Liver (tissue), 8 donors: ENCODE measurements at regions not wholly inside any gene's neighbourhood (a gene's known extent, or its start where the extent isn't known, plus 50 kb on each side); places are given as distances from the start of the nearest gene placed in this dataset.

Experiments used
- DNase-seq: peaks from one replicate; pipeline ENCODE4 v3.0.0-alpha.2; 2017; ENCODE audit warnings: low spot score
- H3K27ac ChIP-seq, 2 donors: one replicate each; pipeline ENCODE4 v1.7.0; 2013; ENCODE audit warnings: inconsistent platforms in 2 of 2, low read length in 2 of 2, control low read depth in 1 of 2, low read depth in 1 of 2, mild to moderate bottlenecking in 1 of 2
- H3K27me3 ChIP-seq, 4 donors: one replicate each; pipeline versions ENCODE4 v1.6.1 to v1.7.0; 2013; ENCODE audit warnings: low read length in 3 of 4, inconsistent platforms in 1 of 4, mild to moderate bottlenecking in 1 of 4, moderate library complexity in 1 of 4; ENCODE audit not compliant: control insufficient read depth in 4 of 4, insufficient read depth in 4 of 4
- H3K36me3 ChIP-seq, 4 donors: one replicate each; pipeline versions ENCODE4 v1.6.1 to v1.7.0; 2013; ENCODE audit warnings: low read length in 3 of 4, mild to moderate bottlenecking in 3 of 4, low read depth in 1 of 4, moderate library complexity in 1 of 4; ENCODE audit not compliant: control insufficient read depth in 4 of 4, insufficient read depth in 3 of 4
- H3K4me1 ChIP-seq, 4 donors: one replicate each; pipeline versions ENCODE4 v1.6.1 to v1.7.0; 2013; ENCODE audit warnings: low read length in 3 of 4, mild to moderate bottlenecking in 3 of 4, moderate library complexity in 1 of 4; ENCODE audit not compliant: control insufficient read depth in 4 of 4, insufficient read depth in 4 of 4
- H3K4me3 ChIP-seq, 3 donors: one replicate each; pipeline versions ENCODE4 v1.6.1 to v1.7.0; 2013; ENCODE audit warnings: low read length in 3 of 3, control low read depth in 1 of 3, low read depth in 1 of 3, mild to moderate bottlenecking in 1 of 3
- H3K9ac ChIP-seq, 2 donors: one replicate each; pipeline ENCODE4 v1.7.0; 2013; ENCODE audit warnings: low read length in 2 of 2, mild to moderate bottlenecking in 2 of 2, moderate library complexity in 2 of 2, control low read depth in 1 of 2, low read depth in 1 of 2
- H3K9me3 ChIP-seq, 4 donors: one replicate each; pipeline versions ENCODE4 v1.6.1 to v1.7.0; 2013; ENCODE audit warnings: low read length in 3 of 4; ENCODE audit not compliant: control insufficient read depth in 4 of 4
- ATF3 ChIP-seq: IDR thresholded peaks from 2 replicates; pipeline ENCODE4 v1.6.1; 2016; ENCODE audit warnings: antibody characterized with exemption
- CTCF ChIP-seq: fragments of 150-350 bp; IDR thresholded peaks from 2 replicates; pipeline ENCODE4 v1.5.1; 2017; ENCODE audit warnings: improper control_type of control experiment, low read depth, low read length; ENCODE audit not compliant: missing input control
- EGR1 ChIP-seq, 2 donors: IDR thresholded peaks; 2 replicates each; pipeline ENCODE4 v1.6.1; 2016 to 2018; ENCODE audit warnings: antibody characterized with exemption in 2 of 2, low read depth in 2 of 2
- FOXA1 ChIP-seq: IDR thresholded peaks from 2 replicates; pipeline ENCODE4 v1.6.1; 2016; ENCODE audit warnings: antibody characterized with exemption
- FOXA2 ChIP-seq: IDR thresholded peaks from 2 replicates; pipeline ENCODE4 v1.6.1; 2016; ENCODE audit warnings: antibody characterized with exemption
- GABPA ChIP-seq, 2 donors: IDR thresholded peaks in 1 of 2; conservative IDR thresholded peaks in 1 of 2; 2 replicates each; pipeline ENCODE4 v1.6.1; 2016; ENCODE audit warnings: antibody characterized with exemption in 2 of 2, mild to moderate bottlenecking in 1 of 2, moderate library complexity in 1 of 2
- HNF4A ChIP-seq, 2 donors: conservative IDR thresholded peaks; 2 replicates each; pipeline ENCODE4 v1.6.1; 2016; ENCODE audit warnings: antibody characterized with exemption in 2 of 2, mild to moderate bottlenecking in 2 of 2
- HNF4G ChIP-seq: IDR thresholded peaks from 2 replicates; pipeline ENCODE4 v1.6.1; 2016; ENCODE audit warnings: antibody characterized with exemption
- JUND ChIP-seq, 2 donors: IDR thresholded peaks; 2 replicates each; pipeline ENCODE4 v1.6.1; 2016; ENCODE audit warnings: antibody characterized with exemption in 2 of 2
- MAX ChIP-seq: IDR thresholded peaks from 2 replicates; pipeline ENCODE4 v1.6.1; 2016; ENCODE audit warnings: antibody characterized with exemption
- NR2F2 ChIP-seq: IDR thresholded peaks from 2 replicates; pipeline ENCODE4 v1.6.1; 2016; ENCODE audit warnings: antibody characterized with exemption
- RAD21 ChIP-seq, 2 donors: IDR thresholded peaks; 2 replicates each; pipeline ENCODE4 v1.6.1; 2016; ENCODE audit warnings: antibody characterized with exemption in 2 of 2, mild to moderate bottlenecking in 2 of 2
- REST ChIP-seq: IDR thresholded peaks from 2 replicates; pipeline ENCODE4 v1.6.1; 2016; ENCODE audit warnings: antibody characterized with exemption, mild to moderate bottlenecking
- RXRA ChIP-seq, 2 donors: IDR thresholded peaks; 2 replicates each; pipeline ENCODE4 v1.6.1; 2017 to 2018; ENCODE audit warnings: antibody characterized with exemption in 2 of 2, mild to moderate bottlenecking in 1 of 2
- SP1 ChIP-seq: IDR thresholded peaks from 2 replicates; pipeline ENCODE4 v1.6.1; 2018; ENCODE audit warnings: antibody characterized with exemption, mild to moderate bottlenecking
- TAF1 ChIP-seq: conservative IDR thresholded peaks from 2 replicates; pipeline ENCODE4 v1.6.1; 2016; ENCODE audit warnings: antibody characterized with exemption, mild to moderate bottlenecking
- YY1 ChIP-seq: IDR thresholded peaks from 2 replicates; pipeline ENCODE4 v1.6.1; 2016; ENCODE audit warnings: antibody characterized with exemption, mild to moderate bottlenecking
- ZBTB33 ChIP-seq: IDR thresholded peaks from 2 replicates; pipeline ENCODE4 v1.6.1; 2016; ENCODE audit warnings: antibody characterized with exemption
- WGBS: extraction: QIAGEN DNeasy Blood & Tissue Kit; methylation state at CpG from one replicate; pipeline ENCODE4 v1.1.7; 2013; 5-methylcytosine and 5-hydroxymethylcytosine counted together
- donor health status: healthy.
- donor health status: healthy.
- donor health status: healthy.
- donor health status: healthy.
- donor health status: healthy.

GRCh38 chr21:27734146-27734545 lies 767.3 kb upstream of the ADAMTS5 start:
- no peaks in the 10 kb centered on the region for H3K27me3 ChIP-seq
- H3K27ac ChIP-seq = no peak overlapping the region
- H3K9ac ChIP-seq = no peak overlapping the region
- TF ChIP-seq RAD21 (IDR thresholded peaks at IDR 0.05) (no peak), NR2F2 (no peak), EGR1 (IDR thresholded peaks at IDR 0.05; ENCODE audit: low read depth in 2 of 2) (no peak), GABPA (IDR thresholded peaks at IDR 0.05 in 1 of 2, conservative IDR thresholded peaks at IDR 0.05 in 1 of 2) (no peak), SP1 (no peak), RXRA (IDR thresholded peaks at IDR 0.05) (no peak), HNF4A (conservative IDR thresholded peaks at IDR 0.05) (no peak), TAF1 (no peak), FOXA2 (no peak), HNF4G (no peak)
- no peaks in the 10 kb centered on the region for H3K9me3 ChIP-seq
- DNase-seq = no peak
- H3K36me3 ChIP-seq = no peaks in the 10 kb centered on the region
- no peaks in the 10 kb centered on the region for H3K4me1 ChIP-seq
- no peak overlapping the region for H3K4me3 ChIP-seq

GRCh38 chr21:27725916-27726315 lies 759.0 kb upstream of the ADAMTS5 start:
- no peak overlapping the region for H3K4me3 ChIP-seq
- no peaks in the 10 kb centered on the region for H3K27me3 ChIP-seq
- no peaks in the 10 kb centered on the region for H3K4me1 ChIP-seq
- no peaks in the 10 kb centered on the region for H3K9me3 ChIP-seq
- no peak for DNase-seq
- H3K36me3 ChIP-seq = no peaks in the 10 kb centered on the region
- no peak overlapping the region for H3K9ac ChIP-seq
- no peak overlapping the region for H3K27ac ChIP-seq
- WGBS = 60% methylated on average over 1 of the region's 1 CpG
- TF ChIP-seq ZBTB33 (no peak), HNF4A (conservative IDR thresholded peaks at IDR 0.05) (no peak), MAX (no peak), JUND (IDR thresholded peaks at IDR 0.05) (no peak), GABPA (IDR thresholded peaks at IDR 0.05 in 1 of 2, conservative IDR thresholded peaks at IDR 0.05 in 1 of 2) (no peak), YY1 (no peak), CTCF (no peak), ATF3 (no peak), FOXA1 (no peak), RXRA (IDR thresholded peaks at IDR 0.05) (no peak), FOXA2 (no peak), NR2F2 (no peak), HNF4G (no peak), REST (no peak), EGR1 (IDR thresholded peaks at IDR 0.05; ENCODE audit: low read depth in 2 of 2) (no peak), TAF1 (no peak), RAD21 (IDR thresholded peaks at IDR 0.05) (no peak), SP1 (no peak)
